HCT116 (cell line): ENCODE measurements at regions not wholly inside any gene's neighbourhood (a gene's known extent, or its start where the extent isn't known, plus 50 kb on each side); places are given as distances from the start of the nearest gene placed in this dataset.

Experiments used
- CTCF ChIP-seq, 3 experiments: fragments of 200-600 bp in 1 of 3; sonication (generic) in 1 of 3; IDR thresholded peaks in 2 of 3; conservative IDR thresholded peaks in 1 of 3; 2 replicates each; pipeline ENCODE4 v1.5.1; 2012 to 2017; ENCODE audit warnings: low read depth in 2 of 3, low read length in 2 of 3, antibody characterized with exemption in 1 of 3, borderline replicate concordance in 1 of 3, control low read depth in 1 of 3, mild to moderate bottlenecking in 1 of 3, mixed read lengths in 1 of 3, mixed run types in 1 of 3, moderate library complexity in 1 of 3; ENCODE audit not compliant: insufficient read depth in 1 of 3
- EGR1 ChIP-seq: IDR thresholded peaks from 2 replicates; pipeline ENCODE4 v1.6.1; 2012; ENCODE audit warnings: low read depth
- EZH2 ChIP-seq: fragments of 200-600 bp; sonication (generic); IDR thresholded peaks from 2 replicates; pipeline ENCODE4 v1.6.1; 2017; ENCODE audit warnings: antibody characterized with exemption, mixed run types
- EZH2phosphoT487 ChIP-seq: fragments of 200-600 bp; IDR thresholded peaks from 2 replicates; pipeline ENCODE4 v1.6.1; 2018; ENCODE audit warnings: antibody characterized with exemption, borderline replicate concordance
- POLR2A ChIP-seq: IDR thresholded peaks from 2 replicates; pipeline ENCODE4 v1.7.0; 2011; ENCODE audit warnings: borderline replicate concordance; ENCODE audit not compliant: insufficient read depth, insufficient read length; ENCODE audit errors: extremely low read depth
- POLR2AphosphoS5 ChIP-seq: IDR thresholded peaks from 2 replicates; pipeline ENCODE4 v1.6.1; 2011; ENCODE audit warnings: mild to moderate bottlenecking, low read depth, low read length, moderate library complexity
- RAD21 ChIP-seq: IDR thresholded peaks from 2 replicates; pipeline ENCODE4 v1.6.1; 2012; ENCODE audit warnings: low read depth, mild to moderate bottlenecking
- REST ChIP-seq: IDR thresholded peaks from 2 replicates; pipeline ENCODE4 v1.6.1; 2012; ENCODE audit warnings: low read depth
- SIN3A ChIP-seq: IDR thresholded peaks from 2 replicates; pipeline ENCODE4 v1.6.1; 2012; ENCODE audit warnings: low read depth
- SP1 ChIP-seq: IDR thresholded peaks from 2 replicates; pipeline ENCODE4 v1.6.1; 2012; ENCODE audit warnings: low read depth
- SRF ChIP-seq: IDR thresholded peaks from 2 replicates; pipeline ENCODE4 v1.6.1; 2012; ENCODE audit warnings: low read depth
- ZFX ChIP-seq: fragments of 450-650 bp; IDR thresholded peaks from 2 replicates; pipeline ENCODE4 v1.6.1; 2017

- no peak for TF ChIP-seq POLR2A
- TF ChIP-seq EZH2 = no peak
- no peak for TF ChIP-seq SRF
- TF ChIP-seq CTCF (IDR thresholded peaks at IDR 0.05 in 2 of 3, conservative IDR thresholded peaks at IDR 0.05 in 1 of 3; ENCODE audit: borderline replicate concordance in 1 of 3, insufficient read depth in 1 of 3, low read depth in 2 of 3, low read length in 2 of 3) = no peak
- no peak for TF ChIP-seq RAD21
- TF ChIP-seq SP1 = no peak
- TF ChIP-seq SIN3A = no peak
- no peak for TF ChIP-seq EGR1
- TF ChIP-seq ZFX = no peak
- TF ChIP-seq REST = no peak
- TF ChIP-seq EZH2phosphoT487 = no peak
- TF ChIP-seq POLR2AphosphoS5 = no peak
These were observed 128.8 kb downstream of the SDHAF3 start for GRCh38 chr7:97246317-97246716.
